Lower lobe of right lung (tissue), 2 donors: ENCODE measurements at regions not wholly inside any gene's neighbourhood (a gene's known extent, or its start where the extent isn't known, plus 50 kb on each side); places are given as distances from the start of the nearest gene placed in this dataset.

Experiments used
- ATAC-seq, 2 donors: fragments of 200-7000 bp; cut with Tn5 transposase; one replicate each; pipeline ENCODE4 v1.9.1; 2020 to 2022; ENCODE audit warnings: mild to moderate bottlenecking in 2 of 2, moderate library complexity in 2 of 2
- DNase-seq: peaks from one replicate; pipeline ENCODE4 v3.0.0-alpha.2; 2020
- H3K27ac ChIP-seq: fragments of 200-600 bp; one replicate; pipeline ENCODE4 v1.8.0; 2022
- H3K27me3 ChIP-seq: fragments of 200-600 bp; one replicate; pipeline ENCODE4 v1.8.0; 2022; ENCODE audit warnings: low read depth
- H3K36me3 ChIP-seq: fragments of 200-600 bp; one replicate; pipeline ENCODE4 v1.8.0; 2022; ENCODE audit warnings: mild to moderate bottlenecking
- H3K4me1 ChIP-seq: fragments of 200-600 bp; one replicate; pipeline ENCODE4 v1.8.0; 2022
- H3K4me3 ChIP-seq: fragments of 200-600 bp; one replicate; pipeline ENCODE4 v1.8.0; 2022; ENCODE audit warnings: mild to moderate bottlenecking
- H3K9me3 ChIP-seq: fragments of 200-600 bp; one replicate; pipeline ENCODE4 v1.8.0; 2022
- intact Hi-C: fragments of 100-400 bp; cut with DNase I; formaldehyde crosslinking; loops from one replicate; pipeline ENCODE4 v1.11.0; 2022
- TF ChIP-seq, protein P1 (sequence below): fragments of 200-600 bp; IDR thresholded peaks from one replicate; pipeline ENCODE4 v1.8.0; 2022; ENCODE audit warnings: antibody characterized with exemption, mild to moderate bottlenecking
- donor health status: DM: no; HTN: yes; CAD: no; lungs with severe emphysema.

- no peak overlapping the region for H3K27ac ChIP-seq
- no peaks in the 10 kb centered on the region for H3K9me3 ChIP-seq
- no peaks in the 10 kb centered on the region for H3K36me3 ChIP-seq
- DNase-seq (no peak), ATAC-seq (no peak)
- H3K4me1 ChIP-seq, result no peaks in the 10 kb centered on the region
- no peaks in the 10 kb centered on the region for H3K27me3 ChIP-seq
- TF ChIP-seq, protein P1, sequence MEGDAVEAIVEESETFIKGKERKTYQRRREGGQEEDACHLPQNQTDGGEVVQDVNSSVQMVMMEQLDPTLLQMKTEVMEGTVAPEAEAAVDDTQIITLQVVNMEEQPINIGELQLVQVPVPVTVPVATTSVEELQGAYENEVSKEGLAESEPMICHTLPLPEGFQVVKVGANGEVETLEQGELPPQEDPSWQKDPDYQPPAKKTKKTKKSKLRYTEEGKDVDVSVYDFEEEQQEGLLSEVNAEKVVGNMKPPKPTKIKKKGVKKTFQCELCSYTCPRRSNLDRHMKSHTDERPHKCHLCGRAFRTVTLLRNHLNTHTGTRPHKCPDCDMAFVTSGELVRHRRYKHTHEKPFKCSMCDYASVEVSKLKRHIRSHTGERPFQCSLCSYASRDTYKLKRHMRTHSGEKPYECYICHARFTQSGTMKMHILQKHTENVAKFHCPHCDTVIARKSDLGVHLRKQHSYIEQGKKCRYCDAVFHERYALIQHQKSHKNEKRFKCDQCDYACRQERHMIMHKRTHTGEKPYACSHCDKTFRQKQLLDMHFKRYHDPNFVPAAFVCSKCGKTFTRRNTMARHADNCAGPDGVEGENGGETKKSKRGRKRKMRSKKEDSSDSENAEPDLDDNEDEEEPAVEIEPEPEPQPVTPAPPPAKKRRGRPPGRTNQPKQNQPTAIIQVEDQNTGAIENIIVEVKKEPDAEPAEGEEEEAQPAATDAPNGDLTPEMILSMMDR, result no peak
- intact Hi-C loops, result no loop called here
- no peak overlapping the region for H3K4me3 ChIP-seq
Measured at GRCh38 chr1:227369102-227369760, 50.9 kb upstream of the CDC42BPA start.
